G401 (cell line): ENCODE measurements at regions not wholly inside any gene's neighbourhood (a gene's known extent, or its start where the extent isn't known, plus 50 kb on each side); places are given as distances from the start of the nearest gene placed in this dataset.
"Not testable (repeated sequence)": the region's sequence is repeated elsewhere in the genome, so short reads cannot be mapped to it uniquely, and the experiment has no call there.

Source experiments
- DNase-seq: peaks from one replicate; pipeline ENCODE4 v3.0.0-alpha.2; 2015; ENCODE audit warnings: low spot score
- in situ Hi-C: cut with HindIII; loops from 2 replicates; pipeline ENCODE4 v1.10.0; 2016; ENCODE audit warnings: low sequenced_read_pairs, mixed read lengths

GRCh38 chr9:94183240-94183999 lies 75.7 kb upstream of the ZNF169 start:
- DNase-seq = no peak
- in situ Hi-C loops = no loop called here

- in situ Hi-C loops = no loop called here
- no peak for DNase-seq
Measured at GRCh38 chr9:94188246-94188645, 70.9 kb upstream of the ZNF169 start.

GRCh38 chr9:94191706-94192105 lies 67.4 kb upstream of the ZNF169 start:
- DNase-seq, in situ Hi-C loops: not testable (repeated sequence)

GRCh38 chr9:94198414-94198813 lies 60.7 kb upstream of the ZNF169 start:
- DNase-seq = no peak
- in situ Hi-C loops = no loop called here

GRCh38 chr9:94199776-94200175 lies 59.3 kb upstream of the ZNF169 start:
- no peak for DNase-seq
- in situ Hi-C loops = no loop called here

- DNase-seq = no peak
- in situ Hi-C loops = no loop called here
Measured at GRCh38 chr9:94204174-94204573, 54.9 kb upstream of the ZNF169 start.

- DNase-seq = no peak
- in situ Hi-C loops = no loop called here
Measured at GRCh38 chr9:94207781-94208180, 51.3 kb upstream of the ZNF169 start.
